Stimulated activated memory B cell treated with anti-CD40 and anti-IgM and Interleukin-4, amounts not matched to agents 10 μg/mL and 1 μg/mL and 100 μg/mL, for 72 hours (primary cell): ENCODE measurements at regions not wholly inside any gene's neighbourhood (a gene's known extent, or its start where the extent isn't known, plus 50 kb on each side); places are given as distances from the start of the nearest gene placed in this dataset.
"Not testable (repeated sequence)": the region's sequence is repeated elsewhere in the genome, so short reads cannot be mapped to it uniquely, and the experiment has no call there.

Experiments
- ATAC-seq: fragments of 150-1000 bp; cut with Tn5 transposase; 2 replicates; pipeline ENCODE4 v1.10.0; 2021
- H3K27ac Mint-ChIP-seq: one replicate; pipeline ENCODE4 v1.8.0; 2022; ENCODE audit warnings: mild to moderate bottlenecking, mixed read lengths
- H3K27me3 Mint-ChIP-seq: one replicate; pipeline ENCODE4 v1.8.0; 2022; ENCODE audit warnings: mixed read lengths
- H3K36me3 Mint-ChIP-seq: one replicate; pipeline ENCODE4 v1.8.0; 2022; ENCODE audit warnings: mixed read lengths
- H3K4me1 Mint-ChIP-seq: one replicate; pipeline ENCODE4 v1.8.0; 2022; ENCODE audit warnings: mixed read lengths
- H3K4me3 Mint-ChIP-seq: one replicate; pipeline ENCODE4 v1.8.0; 2022; ENCODE audit warnings: mild to moderate bottlenecking, moderate library complexity, mixed read lengths
- H3K9me3 Mint-ChIP-seq: one replicate; pipeline ENCODE4 v1.8.0; 2022; ENCODE audit warnings: mixed read lengths

DNA sequence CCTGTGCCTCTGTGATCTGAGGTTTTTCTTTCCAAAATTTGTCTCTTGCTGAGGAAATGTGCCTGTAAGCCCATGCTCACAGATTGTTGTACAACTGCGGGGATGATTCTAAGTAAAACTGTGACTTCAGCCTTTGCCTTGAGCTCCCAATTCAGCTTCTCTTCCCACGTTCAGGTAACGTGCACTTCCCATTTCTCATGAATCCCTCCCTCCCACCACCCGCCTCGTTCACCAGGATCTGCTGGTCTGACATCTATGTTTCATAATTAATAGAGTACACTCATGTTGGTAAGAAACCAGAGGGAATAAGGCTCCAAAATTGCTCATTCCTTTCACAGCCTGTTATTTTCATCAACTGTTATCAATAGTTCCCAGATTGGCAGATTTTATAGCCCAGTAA is 332.6 kb upstream of the TPK1 start:
- Mint-ChIP-seq H3K4me1 (no peaks in the 10 kb centered on the region), H3K36me3 (no peaks in the 10 kb centered on the region), H3K9me3 (no peaks in the 10 kb centered on the region), H3K4me3 (no peak overlapping the region), H3K27ac (no peak overlapping the region), H3K27me3 (no peaks in the 10 kb centered on the region)
- no peak for ATAC-seq

DNA sequence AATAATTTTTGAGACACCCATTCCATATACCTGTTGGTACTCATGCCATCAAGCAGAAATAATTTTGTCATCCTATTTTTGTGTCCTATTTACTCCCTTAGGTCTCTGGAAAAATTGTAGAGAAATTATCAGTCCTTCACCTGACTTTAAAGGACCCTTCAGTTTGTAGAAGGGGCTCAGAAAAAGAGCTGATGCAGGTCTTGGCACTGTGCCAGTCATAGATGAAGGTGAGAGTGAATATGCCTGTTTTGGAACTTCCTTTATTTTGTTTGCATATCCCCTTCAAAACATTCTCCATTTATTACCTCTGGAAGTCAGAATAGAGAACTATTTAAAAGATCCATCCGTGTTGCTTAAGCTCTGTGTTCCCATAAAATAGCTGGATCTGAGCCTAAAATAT is 321.0 kb upstream of the TPK1 start:
- Mint-ChIP-seq H3K27ac (no peak overlapping the region), H3K36me3 (no peaks in the 10 kb centered on the region), H3K4me3 (no peak overlapping the region), H3K9me3 (no peaks in the 10 kb centered on the region), H3K27me3 (no peaks in the 10 kb centered on the region), H3K4me1 (no peaks in the 10 kb centered on the region)
- ATAC-seq, result no peak

DNA sequence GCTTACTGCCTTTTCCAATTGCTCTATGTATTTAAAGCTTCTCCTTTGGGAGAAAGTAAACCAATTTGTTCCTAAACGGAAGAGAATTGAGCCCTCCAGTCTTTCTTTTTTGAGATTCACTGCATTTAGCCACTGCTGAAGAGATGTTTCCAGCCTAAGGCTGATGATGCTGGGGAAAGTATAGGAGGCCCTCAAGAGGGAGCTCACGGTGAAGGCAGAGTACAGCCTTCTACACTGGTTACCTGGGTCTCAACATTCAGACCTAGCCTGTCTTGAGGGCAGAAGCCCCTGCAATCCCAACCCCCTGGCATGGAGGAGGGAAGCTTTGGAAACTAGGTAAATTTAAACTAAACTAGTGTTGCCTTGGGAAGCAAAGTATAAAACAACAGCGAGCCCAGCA is 316.7 kb upstream of the TPK1 start:
- H3K27me3 Mint-ChIP-seq, result no peaks in the 10 kb centered on the region
- no peak overlapping the region for H3K27ac Mint-ChIP-seq
- H3K4me3 Mint-ChIP-seq, result no peak overlapping the region
- no peaks in the 10 kb centered on the region for H3K4me1 Mint-ChIP-seq
- H3K36me3 Mint-ChIP-seq, result no peaks in the 10 kb centered on the region
- no peaks in the 10 kb centered on the region for H3K9me3 Mint-ChIP-seq
- peak; percentile 52 for ATAC-seq

DNA sequence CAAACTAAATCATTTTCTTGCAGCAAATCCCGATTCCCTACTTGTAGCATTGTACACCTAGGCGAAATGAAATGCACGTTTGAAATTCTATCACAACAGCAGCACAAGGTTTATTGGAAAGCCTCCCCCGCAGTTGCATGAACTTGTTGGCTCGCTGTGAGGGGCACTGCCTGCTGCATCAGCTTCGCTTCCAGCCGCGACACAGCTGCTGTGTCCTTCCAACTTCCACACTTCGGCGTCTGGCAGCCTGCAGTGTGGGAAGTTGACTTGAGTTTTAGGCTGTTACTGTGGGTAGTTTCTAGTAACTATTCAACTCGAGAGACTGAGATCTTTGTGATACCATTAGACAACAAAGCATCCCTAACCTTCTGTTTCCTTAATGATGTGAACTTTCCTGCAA is 315.8 kb upstream of the TPK1 start:
- Mint-ChIP-seq H3K9me3 (no peaks in the 10 kb centered on the region), H3K4me3 (no peak overlapping the region), H3K27ac (no peak overlapping the region), H3K36me3 (no peaks in the 10 kb centered on the region), H3K4me1 (no peaks in the 10 kb centered on the region), H3K27me3 (no peaks in the 10 kb centered on the region)
- no peak for ATAC-seq

DNA sequence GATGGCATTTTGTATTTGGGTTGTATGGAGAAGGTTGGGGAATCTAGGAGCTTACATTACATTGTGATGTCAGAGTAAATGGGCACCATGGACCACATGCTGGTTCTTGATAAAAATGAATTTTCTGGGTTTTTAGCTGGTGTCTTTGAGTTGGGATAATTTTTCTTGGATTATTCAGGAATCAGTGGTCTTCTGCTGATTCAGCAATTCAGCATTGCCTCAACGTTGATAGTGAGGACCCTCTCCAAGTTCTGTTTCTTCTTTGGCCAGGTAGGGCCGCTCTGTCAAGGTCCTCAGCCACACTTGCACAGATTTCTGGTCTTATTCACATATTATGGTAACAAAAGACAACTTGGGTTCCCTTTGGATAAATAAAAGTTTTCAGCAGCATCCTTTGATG is 312.0 kb upstream of the TPK1 start:
- Mint-ChIP-seq H3K4me3 (no peak overlapping the region), H3K9me3 (no peaks in the 10 kb centered on the region), H3K36me3 (no peaks in the 10 kb centered on the region), H3K4me1 (no peaks in the 10 kb centered on the region), H3K27ac (no peak overlapping the region), H3K27me3 (no peaks in the 10 kb centered on the region)
- no peak for ATAC-seq

DNA sequence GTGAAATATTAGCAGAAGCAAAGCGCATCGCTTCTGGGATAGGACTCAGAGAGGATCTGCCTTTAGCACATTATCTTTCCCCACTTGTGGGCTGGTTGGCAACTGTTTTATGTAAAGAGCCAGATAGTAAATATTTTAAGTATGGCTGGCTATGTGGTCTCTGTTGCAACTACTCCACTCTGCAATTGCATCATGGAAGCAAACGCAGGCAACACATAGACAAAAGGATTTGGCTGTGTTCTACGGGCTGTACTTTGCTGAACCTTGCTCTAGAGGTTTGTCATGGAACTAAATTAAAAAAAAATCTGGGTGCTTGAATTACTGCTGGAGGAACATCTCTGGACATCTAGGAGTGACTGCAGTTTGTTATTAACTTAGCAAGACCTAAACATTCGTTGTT is 307.8 kb upstream of the TPK1 start:
- no peaks in the 10 kb centered on the region for H3K4me1 Mint-ChIP-seq
- no peaks in the 10 kb centered on the region for H3K36me3 Mint-ChIP-seq
- H3K27ac Mint-ChIP-seq, result no peak overlapping the region
- no peak overlapping the region for H3K4me3 Mint-ChIP-seq
- no peak for ATAC-seq
- H3K9me3 Mint-ChIP-seq, result no peaks in the 10 kb centered on the region
- H3K27me3 Mint-ChIP-seq, result no peaks in the 10 kb centered on the region

DNA sequence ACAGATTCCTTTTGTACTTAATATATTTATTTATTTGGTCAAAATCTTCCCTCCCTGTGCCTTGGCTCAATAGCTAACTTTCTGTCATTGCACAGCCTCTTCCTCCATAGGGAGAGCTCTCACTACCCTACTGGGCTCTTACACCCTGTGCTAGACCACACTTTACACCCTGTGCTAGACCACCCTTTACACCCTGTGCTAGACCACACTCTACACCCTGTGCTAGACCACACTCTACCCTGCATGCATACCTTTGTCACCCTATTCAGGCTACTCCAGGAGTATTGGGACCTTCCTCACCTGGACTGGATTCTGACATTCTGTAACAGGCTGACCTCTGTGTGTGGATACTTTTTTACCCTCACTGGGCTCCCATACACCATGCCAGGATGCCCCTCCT is 298.5 kb upstream of the TPK1 start:
- H3K27ac Mint-ChIP-seq, result no peak overlapping the region
- H3K4me1 Mint-ChIP-seq, result no peaks in the 10 kb centered on the region
- H3K36me3 Mint-ChIP-seq, result no peaks in the 10 kb centered on the region
- H3K4me3 Mint-ChIP-seq, result no peak overlapping the region
- ATAC-seq, result peak; percentile 25
- H3K27me3 Mint-ChIP-seq, result no peaks in the 10 kb centered on the region
- H3K9me3 Mint-ChIP-seq, result no peaks in the 10 kb centered on the region

DNA sequence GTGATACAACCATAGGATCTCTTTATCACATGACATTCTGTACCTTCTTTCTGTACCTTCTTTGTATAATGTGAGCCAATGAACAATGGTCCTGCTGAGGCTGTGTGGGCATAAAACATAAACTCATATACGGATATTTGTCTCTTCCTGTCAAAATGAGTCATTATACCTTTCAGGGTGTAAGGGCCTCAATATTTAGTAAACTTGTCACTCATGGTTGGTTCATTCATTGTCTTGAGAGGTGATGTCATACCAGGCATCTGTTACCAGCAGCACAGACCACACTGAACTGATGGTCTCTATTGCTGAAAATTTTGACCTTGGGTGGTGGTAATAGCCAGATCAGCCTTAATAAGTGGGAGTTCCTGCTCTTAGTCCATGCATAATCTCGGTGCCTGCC is 287.6 kb upstream of the TPK1 start:
- Mint-ChIP-seq H3K27ac (no peak overlapping the region), H3K4me3 (no peak overlapping the region), H3K4me1 (no peaks in the 10 kb centered on the region), H3K9me3 (peaks cover 5% of the 10 kb centered on the region), H3K36me3 (no peaks in the 10 kb centered on the region), H3K27me3 (no peaks in the 10 kb centered on the region)
- no peak for ATAC-seq

DNA sequence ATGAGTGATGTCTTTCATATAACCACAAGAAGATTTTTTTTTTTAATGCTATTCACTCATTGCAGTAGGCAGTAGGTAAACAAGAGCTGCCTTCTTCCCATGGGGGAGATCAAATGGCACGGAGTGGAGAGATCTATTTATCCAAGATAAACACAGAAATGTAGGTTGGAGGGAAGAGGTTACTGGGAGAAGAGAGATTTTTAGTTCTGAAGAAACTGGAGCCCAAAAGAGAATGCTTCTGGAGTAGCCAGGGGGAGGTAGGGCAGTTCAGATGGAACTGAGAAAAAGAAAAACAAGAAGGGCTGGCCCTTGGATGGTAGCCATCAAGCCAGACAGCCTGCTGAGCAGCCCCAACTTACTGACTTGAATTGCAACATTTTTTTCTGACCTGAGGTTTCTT is 270.1 kb upstream of the TPK1 start:
- no peak overlapping the region for H3K27ac Mint-ChIP-seq
- no peaks in the 10 kb centered on the region for H3K4me1 Mint-ChIP-seq
- no peak overlapping the region for H3K4me3 Mint-ChIP-seq
- no peak for ATAC-seq
- peaks cover 6% of the 10 kb centered on the region for H3K9me3 Mint-ChIP-seq
- peaks cover 17% of the 10 kb centered on the region for H3K27me3 Mint-ChIP-seq
- H3K36me3 Mint-ChIP-seq, result no peaks in the 10 kb centered on the region

DNA sequence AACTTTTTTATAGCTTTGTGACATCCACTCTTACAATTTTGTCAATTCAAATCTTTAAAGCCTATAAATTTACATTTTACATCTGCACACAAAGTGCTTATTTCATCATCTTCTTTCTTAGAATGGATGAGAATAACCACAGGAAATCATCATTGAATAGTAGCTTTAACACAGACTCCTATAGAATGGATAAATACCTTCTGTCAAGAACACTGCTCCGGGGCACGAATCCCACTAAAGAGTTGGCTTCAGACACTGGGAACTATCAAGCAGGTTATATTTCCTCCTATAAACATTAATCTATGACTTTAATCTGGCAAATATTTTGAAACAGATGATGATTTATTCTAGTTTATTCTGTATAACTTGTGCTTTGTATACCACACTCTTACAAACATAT is 269.7 kb upstream of the TPK1 start:
- no peaks in the 10 kb centered on the region for H3K36me3 Mint-ChIP-seq
- ATAC-seq, result no peak

DNA sequence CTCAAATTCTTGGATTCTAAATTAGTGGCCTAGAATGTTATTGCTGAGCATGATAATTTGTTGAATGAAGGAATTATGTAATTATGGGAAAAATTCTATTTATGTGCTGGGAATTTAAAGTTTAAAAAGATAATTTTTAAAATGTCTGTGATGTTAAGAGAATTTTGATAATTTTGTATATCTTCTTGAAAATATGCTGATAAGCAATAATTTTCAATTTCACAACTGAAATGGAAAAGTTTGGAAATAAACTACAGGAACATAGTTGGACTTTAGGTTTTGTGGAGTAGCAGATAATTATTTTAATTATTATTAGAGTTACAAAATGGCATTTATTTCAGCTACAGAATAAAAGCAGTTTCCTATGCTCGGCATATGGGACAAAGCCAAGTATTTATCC is 268.5 kb upstream of the TPK1 start:
- H3K27ac Mint-ChIP-seq, result no peak overlapping the region
- H3K4me3 Mint-ChIP-seq, result no peak overlapping the region
- H3K36me3 Mint-ChIP-seq, result no peaks in the 10 kb centered on the region
- H3K9me3 Mint-ChIP-seq, result no peaks in the 10 kb centered on the region
- H3K4me1 Mint-ChIP-seq, result no peaks in the 10 kb centered on the region
- peaks cover 17% of the 10 kb centered on the region for H3K27me3 Mint-ChIP-seq
- ATAC-seq, result no peak

More for the DNA sequence above, 269.7 kb upstream of the TPK1 start:
- Mint-ChIP-seq H3K4me1 (no peaks in the 10 kb centered on the region), H3K9me3 (peaks cover 6% of the 10 kb centered on the region), H3K27me3 (peaks cover 17% of the 10 kb centered on the region), H3K4me3 (no peak overlapping the region), H3K27ac (no peak overlapping the region)

DNA sequence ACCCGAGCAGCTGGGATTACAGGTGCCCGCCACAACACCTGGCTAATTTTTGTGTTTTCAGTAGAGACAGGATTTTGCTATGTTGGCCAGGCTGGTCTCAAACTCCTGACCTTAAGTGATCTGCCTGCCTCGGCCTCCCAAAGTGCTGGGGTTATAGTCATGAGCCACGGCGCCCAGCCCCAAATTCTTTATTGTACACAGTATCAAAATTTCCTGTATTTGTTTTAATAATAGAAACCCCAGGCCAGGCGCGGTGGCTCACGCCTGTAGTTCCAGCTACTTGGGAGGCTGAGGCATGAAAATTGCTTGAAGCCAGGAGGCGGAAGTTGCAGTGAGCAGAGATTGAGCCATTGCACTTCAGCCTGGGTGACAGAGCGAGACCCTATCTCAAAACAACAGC is 266.3 kb upstream of the TPK1 start:
- not testable (repeated sequence) for ATAC-seq, H3K36me3 Mint-ChIP-seq, H3K4me1 Mint-ChIP-seq, H3K9me3 Mint-ChIP-seq, H3K27ac Mint-ChIP-seq, H3K4me3 Mint-ChIP-seq
- H3K27me3 Mint-ChIP-seq, result peaks cover 17% of the 10 kb centered on the region

DNA sequence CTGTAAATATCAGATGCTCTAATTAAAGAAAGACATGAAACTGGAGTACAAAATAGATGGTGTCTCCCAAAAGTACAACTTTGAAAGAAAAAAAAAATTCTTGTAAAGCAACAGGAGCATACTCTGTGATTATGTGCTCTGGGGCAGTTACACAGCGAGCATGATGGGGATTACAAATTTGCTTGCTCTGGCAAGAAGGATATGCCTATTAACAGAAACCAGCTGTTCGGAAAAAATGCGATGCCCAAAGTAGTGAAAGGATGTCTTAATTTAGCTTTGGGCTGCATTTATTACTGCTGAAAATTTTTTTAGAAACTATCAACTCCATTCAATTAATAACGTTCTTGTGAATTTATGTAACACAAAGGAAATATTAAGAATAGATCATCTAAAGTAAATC is 256.9 kb upstream of the TPK1 start:
- Mint-ChIP-seq H3K9me3 (no peaks in the 10 kb centered on the region), H3K36me3 (no peaks in the 10 kb centered on the region), H3K27me3 (no peaks in the 10 kb centered on the region), H3K27ac (no peak overlapping the region), H3K4me3 (no peak overlapping the region), H3K4me1 (no peaks in the 10 kb centered on the region)
- ATAC-seq, result no peak

DNA sequence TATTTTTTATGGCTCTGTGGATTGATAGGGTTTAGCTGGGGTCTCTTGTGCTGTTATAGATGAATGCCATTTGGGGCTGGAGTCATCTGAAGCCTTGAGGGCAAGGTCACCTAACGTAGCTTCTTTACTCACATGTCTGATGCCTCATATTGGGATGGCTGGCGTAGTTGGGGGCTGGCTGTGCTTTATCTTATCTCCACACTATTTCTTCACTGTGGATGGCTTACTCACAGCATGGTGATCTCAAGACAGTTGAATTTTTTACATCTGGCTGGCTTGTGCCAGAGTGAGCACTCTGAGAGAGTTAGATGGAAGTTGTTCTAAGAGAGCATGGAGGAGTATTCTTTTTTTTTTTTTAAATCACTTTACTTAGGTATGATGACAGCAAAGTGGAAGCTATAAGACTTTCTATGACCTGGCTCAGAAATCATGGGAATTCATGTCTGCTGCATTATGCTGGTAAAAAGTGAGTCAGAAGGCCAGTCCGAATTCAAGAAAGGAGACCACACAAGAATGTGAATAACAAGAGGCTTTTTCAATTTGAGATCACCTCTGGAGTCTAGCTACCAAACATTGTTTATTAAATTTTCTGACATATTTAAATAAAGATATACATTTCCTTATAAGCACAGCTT is 252.4 kb upstream of the TPK1 start:
- Mint-ChIP-seq H3K4me1 (no peaks in the 10 kb centered on the region), H3K27ac (no peak overlapping the region), H3K4me3 (no peak overlapping the region), H3K9me3 (peaks cover 3% of the 10 kb centered on the region), H3K27me3 (no peaks in the 10 kb centered on the region), H3K36me3 (no peaks in the 10 kb centered on the region)
- ATAC-seq, result no peak

DNA sequence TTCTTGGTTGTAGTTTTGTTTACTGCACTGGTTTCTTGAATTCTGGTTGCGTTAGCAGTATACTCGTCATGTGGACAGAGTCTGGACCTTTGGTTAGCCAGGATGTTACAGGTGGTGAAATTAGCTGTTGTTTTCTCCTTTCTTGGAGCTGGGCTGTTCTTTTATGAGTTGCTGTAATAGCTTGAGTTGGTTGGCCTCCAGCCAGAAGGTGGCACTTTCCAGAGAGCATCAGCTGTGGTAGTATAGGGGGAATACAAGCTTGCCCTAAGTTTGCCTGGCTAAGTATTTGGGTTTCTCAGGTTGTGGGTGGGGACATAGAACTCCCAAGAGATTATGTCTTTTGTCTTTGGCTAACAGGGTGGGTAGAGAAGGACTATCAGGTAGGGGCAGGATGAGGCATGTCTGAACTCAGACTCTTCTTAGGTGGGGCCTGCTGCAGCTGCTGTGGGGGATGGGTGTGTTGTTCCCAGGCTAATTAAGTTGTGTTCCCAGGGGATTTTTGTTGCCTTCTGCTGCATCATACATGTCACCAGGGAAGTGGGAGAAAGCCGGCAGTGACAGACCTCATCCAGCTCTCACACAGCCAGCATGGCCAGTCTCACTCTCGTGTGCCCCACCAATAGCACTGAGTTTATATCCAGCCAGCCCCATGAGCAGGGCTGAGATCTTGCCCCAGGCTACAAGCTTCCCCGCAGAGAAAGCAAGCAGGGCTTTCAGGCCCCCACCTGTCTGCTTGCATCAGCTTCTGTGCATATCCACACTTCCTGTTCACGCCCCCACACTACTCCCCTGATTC is 246.7 kb upstream of the TPK1 start:
- H3K4me1 Mint-ChIP-seq, result no peaks in the 10 kb centered on the region
- no peak overlapping the region for H3K27ac Mint-ChIP-seq
- ATAC-seq, result peak; percentile 8
- H3K9me3 Mint-ChIP-seq, result peaks cover 3% of the 10 kb centered on the region
- no peak overlapping the region for H3K4me3 Mint-ChIP-seq
- H3K27me3 Mint-ChIP-seq, result no peaks in the 10 kb centered on the region
- H3K36me3 Mint-ChIP-seq, result no peaks in the 10 kb centered on the region

DNA sequence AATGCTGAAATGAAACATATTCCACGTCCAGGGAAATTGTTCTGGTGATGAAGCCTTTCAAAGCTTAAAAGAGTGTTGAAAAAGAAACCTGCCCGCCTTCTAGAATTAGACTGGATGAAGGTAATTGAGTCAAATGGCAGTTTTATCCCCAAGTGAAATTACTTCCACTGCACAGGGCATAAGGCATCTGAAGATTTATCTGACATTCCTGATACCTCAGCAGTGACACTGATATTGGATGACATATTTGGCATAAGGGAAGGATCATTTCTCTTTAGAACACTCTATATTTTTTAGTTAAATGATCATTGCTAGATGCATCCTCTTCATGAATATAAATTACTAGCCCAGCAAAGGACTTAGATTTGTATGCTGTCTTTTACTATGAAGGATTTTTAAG is 229.6 kb upstream of the TPK1 start:
- Mint-ChIP-seq H3K27me3 (no peaks in the 10 kb centered on the region), H3K9me3 (no peaks in the 10 kb centered on the region), H3K36me3 (no peaks in the 10 kb centered on the region), H3K4me3 (no peak overlapping the region), H3K4me1 (no peaks in the 10 kb centered on the region), H3K27ac (no peak overlapping the region)
- no peak for ATAC-seq
